ENCODE measurements at regions not wholly inside any gene's neighbourhood (a gene's known extent, or its start where the extent isn't known, plus 50 kb on each side); places are given as distances from the start of the nearest gene placed in this dataset.

- H3K4me3 ChIP-seq (ENCODE audit: control insufficient read depth, low read depth, low read length) = no peak overlapping the region
- DNase-seq (ENCODE audit: low read depth) = no peak
- TF ChIP-seq CTCF (IDR thresholded peaks at IDR 0.05; ENCODE audit: control insufficient read depth, insufficient read depth, low read depth, low read length, missing control alignments) = no peak
Observed at GRCh38 chr10:59558066-59558465, 151.6 kb downstream of the SLC16A9 start.

- no peak for TF ChIP-seq CTCF (IDR thresholded peaks at IDR 0.05; ENCODE audit: control insufficient read depth, insufficient read depth, low read depth, low read length, missing control alignments)
- no peak overlapping the region for H3K4me3 ChIP-seq (ENCODE audit: control insufficient read depth, low read depth, low read length)
- DNase-seq (ENCODE audit: low read depth) = no peak
Observed at GRCh38 chr10:59557642-59558041, 152.0 kb downstream of the SLC16A9 start.

- H3K4me3 ChIP-seq (ENCODE audit: control insufficient read depth, low read depth, low read length) = no peak overlapping the region
- DNase-seq (ENCODE audit: low read depth) = no peak
- TF ChIP-seq CTCF (IDR thresholded peaks at IDR 0.05; ENCODE audit: control insufficient read depth, insufficient read depth, low read depth, low read length, missing control alignments) = no peak
Observed at GRCh38 chr10:59557052-59557451, 152.6 kb downstream of the SLC16A9 start.

GRCh38 chr10:59553162-59553900 lies 156.3 kb downstream of the SLC16A9 start:
- DNase-seq (ENCODE audit: low read depth) = no peak
- no peak for TF ChIP-seq CTCF (IDR thresholded peaks at IDR 0.05; ENCODE audit: control insufficient read depth, insufficient read depth, low read depth, low read length, missing control alignments)
- no peak overlapping the region for H3K4me3 ChIP-seq (ENCODE audit: control insufficient read depth, low read depth, low read length)

GRCh38 chr10:59550061-59550460 lies 159.6 kb downstream of the SLC16A9 start:
- no peak for TF ChIP-seq CTCF (IDR thresholded peaks at IDR 0.05; ENCODE audit: control insufficient read depth, insufficient read depth, low read depth, low read length, missing control alignments)
- no peak for DNase-seq (ENCODE audit: low read depth)
- H3K4me3 ChIP-seq (ENCODE audit: control insufficient read depth, low read depth, low read length) = no peak overlapping the region

GRCh38 chr10:59538623-59539022 lies 171.0 kb downstream of the SLC16A9 start:
- no peak for TF ChIP-seq CTCF (IDR thresholded peaks at IDR 0.05; ENCODE audit: control insufficient read depth, insufficient read depth, low read depth, low read length, missing control alignments)
- no peak for DNase-seq (ENCODE audit: low read depth)
- H3K4me3 ChIP-seq (ENCODE audit: control insufficient read depth, low read depth, low read length) = no peak overlapping the region
